Activated T-cell treated with anti-CD3 and anti-CD28 coated beads, Interleukin-2, amount 50 U/mL, for 1 hour (primary cell): ENCODE measurements at regions not wholly inside any gene's neighbourhood (a gene's known extent, or its start where the extent isn't known, plus 50 kb on each side); places are given as distances from the start of the nearest gene placed in this dataset.

Source experiments
- DNase-seq: peaks from one replicate; pipeline ENCODE4 v3.0.0-alpha.2; 2020

DNA sequence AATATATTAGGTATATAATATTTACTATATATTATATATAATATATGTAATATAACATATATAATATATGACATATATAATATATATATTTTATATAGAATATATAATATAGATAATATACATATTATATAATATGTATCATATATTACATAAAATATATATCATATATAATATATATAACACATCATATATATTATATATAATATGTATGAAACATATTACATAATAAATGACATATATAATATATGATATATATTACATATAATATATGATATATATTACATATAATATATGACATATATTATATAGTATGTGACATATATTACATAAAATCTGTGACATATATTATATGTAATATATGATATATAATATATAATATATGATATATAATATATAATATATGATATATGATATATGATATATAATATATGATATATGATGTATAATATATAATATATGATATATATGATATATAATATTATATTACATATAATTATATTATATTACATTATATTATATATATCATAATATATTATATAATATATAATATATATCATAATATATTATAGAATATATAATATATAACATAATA is 119.5 kb upstream of the RIMBP3 start:
- DNase-seq = no peak

DNA sequence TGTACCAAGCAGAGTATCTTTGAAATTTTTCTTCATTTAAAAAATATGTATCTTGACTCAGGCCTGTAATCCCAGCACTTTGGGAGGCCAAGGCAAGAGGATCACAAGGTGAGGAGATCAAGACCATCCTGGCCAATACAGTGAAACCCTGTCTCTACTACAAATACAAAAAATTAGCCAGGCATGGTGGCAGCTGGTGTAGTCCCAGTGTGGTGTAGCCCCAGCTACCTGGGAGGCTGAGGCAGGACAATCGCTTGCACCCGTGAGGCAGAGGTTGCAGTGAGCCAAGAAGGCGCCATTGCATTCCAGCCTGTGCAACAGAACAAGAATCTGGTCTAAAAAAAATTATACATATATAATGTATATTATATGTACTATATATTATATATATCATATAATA is 118.7 kb upstream of the RIMBP3 start:
- DNase-seq = peak; percentile 15
